ENCODE measurements at regions not wholly inside any gene's neighbourhood (a gene's known extent, or its start where the extent isn't known, plus 50 kb on each side); places are given as distances from the start of the nearest gene placed in this dataset.

DNA sequence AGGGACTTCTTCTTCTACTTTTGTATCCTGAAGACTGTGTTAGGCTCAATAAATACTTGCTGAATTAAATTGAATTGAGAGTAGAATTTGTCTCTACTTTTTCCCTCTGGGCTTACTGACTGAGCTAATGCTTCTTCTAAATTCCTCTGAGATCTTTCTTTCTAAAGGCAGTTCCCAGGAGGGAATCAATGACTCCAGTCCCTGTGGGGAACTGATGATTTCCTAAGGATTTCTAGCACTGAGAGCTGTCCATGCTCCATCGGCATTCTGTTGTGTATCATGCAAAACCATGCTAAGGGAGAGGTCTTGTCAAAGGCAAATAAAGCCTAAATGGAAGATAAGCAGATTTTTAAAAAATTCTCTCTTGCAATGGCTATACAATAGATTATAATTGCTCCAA lies 148.8 kb upstream of the KIRREL3 start:
- TF ChIP-seq, protein P1, sequence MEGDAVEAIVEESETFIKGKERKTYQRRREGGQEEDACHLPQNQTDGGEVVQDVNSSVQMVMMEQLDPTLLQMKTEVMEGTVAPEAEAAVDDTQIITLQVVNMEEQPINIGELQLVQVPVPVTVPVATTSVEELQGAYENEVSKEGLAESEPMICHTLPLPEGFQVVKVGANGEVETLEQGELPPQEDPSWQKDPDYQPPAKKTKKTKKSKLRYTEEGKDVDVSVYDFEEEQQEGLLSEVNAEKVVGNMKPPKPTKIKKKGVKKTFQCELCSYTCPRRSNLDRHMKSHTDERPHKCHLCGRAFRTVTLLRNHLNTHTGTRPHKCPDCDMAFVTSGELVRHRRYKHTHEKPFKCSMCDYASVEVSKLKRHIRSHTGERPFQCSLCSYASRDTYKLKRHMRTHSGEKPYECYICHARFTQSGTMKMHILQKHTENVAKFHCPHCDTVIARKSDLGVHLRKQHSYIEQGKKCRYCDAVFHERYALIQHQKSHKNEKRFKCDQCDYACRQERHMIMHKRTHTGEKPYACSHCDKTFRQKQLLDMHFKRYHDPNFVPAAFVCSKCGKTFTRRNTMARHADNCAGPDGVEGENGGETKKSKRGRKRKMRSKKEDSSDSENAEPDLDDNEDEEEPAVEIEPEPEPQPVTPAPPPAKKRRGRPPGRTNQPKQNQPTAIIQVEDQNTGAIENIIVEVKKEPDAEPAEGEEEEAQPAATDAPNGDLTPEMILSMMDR (IDR thresholded peaks at IDR 0.05; ENCODE audit: insufficient read depth, low read depth, low read length) = no peak
- TF ChIP-seq EZH2 (IDR thresholded peaks at IDR 0.05; ENCODE audit: insufficient read depth, low read length) = no peak

Data from astrocyte (in vitro differentiated cells and primary cell).